Glutamatergic neuron (in vitro differentiated cells): ENCODE measurements at regions not wholly inside any gene's neighbourhood (a gene's known extent, or its start where the extent isn't known, plus 50 kb on each side); places are given as distances from the start of the nearest gene placed in this dataset.

ENCODE experiments used
- DNase-seq: peaks from one replicate; pipeline ENCODE4 v3.0.0; 2022
- H3K27ac Mint-ChIP-seq: one replicate; pipeline ENCODE4 v1.8.0; 2020; ENCODE audit warnings: mild to moderate bottlenecking, mixed read lengths, inconsistent platforms; ENCODE audit not compliant: unreplicated experiment
- H3K27me3 Mint-ChIP-seq: one replicate; pipeline ENCODE4 v1.8.0; 2020; ENCODE audit warnings: mild to moderate bottlenecking, moderate library complexity, mixed read lengths, inconsistent platforms; ENCODE audit not compliant: unreplicated experiment
- H3K36me3 Mint-ChIP-seq: one replicate; pipeline ENCODE4 v1.8.0; 2020; ENCODE audit warnings: mild to moderate bottlenecking, mixed read lengths, inconsistent platforms; ENCODE audit not compliant: unreplicated experiment
- H3K4me1 Mint-ChIP-seq: one replicate; pipeline ENCODE4 v1.8.0; 2020; ENCODE audit warnings: mild to moderate bottlenecking, low read depth, mixed read lengths, inconsistent platforms; ENCODE audit not compliant: unreplicated experiment
- H3K4me3 Mint-ChIP-seq: one replicate; pipeline ENCODE4 v1.8.0; 2020; ENCODE audit warnings: mild to moderate bottlenecking, mixed read lengths, inconsistent platforms; ENCODE audit not compliant: unreplicated experiment
- H3K9me3 Mint-ChIP-seq: one replicate; pipeline ENCODE4 v1.8.0; 2020; ENCODE audit warnings: mild to moderate bottlenecking, moderate library complexity, mixed read lengths, inconsistent platforms; ENCODE audit not compliant: unreplicated experiment
- TF ChIP-seq, protein P1 (sequence below): fragments of 200-600 bp; sonication (generic); IDR thresholded peaks from one replicate; pipeline ENCODE4 v1.5.0; 2021; ENCODE audit not compliant: partially characterized antibody, unreplicated experiment

DNA sequence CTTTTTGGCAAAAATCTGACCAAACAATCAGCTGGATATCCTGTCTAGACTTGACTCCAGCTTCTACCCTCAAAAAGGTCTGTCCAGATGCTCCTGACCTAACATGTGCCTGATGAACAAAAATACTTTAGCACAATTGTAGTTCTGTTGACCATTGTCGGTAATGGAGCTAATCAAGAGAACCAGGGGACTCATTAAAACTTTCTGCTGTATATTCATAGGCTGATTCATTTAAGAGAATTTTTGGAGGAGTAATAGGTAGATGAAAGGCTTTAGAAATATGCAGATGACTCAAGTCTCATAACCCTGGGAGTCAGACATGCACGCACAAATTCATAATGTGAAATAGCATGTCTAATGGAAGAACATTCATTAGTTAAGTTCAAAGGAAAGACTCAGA, 514.2 kb downstream of the TXNL1 start:
- TF ChIP-seq, protein P1, sequence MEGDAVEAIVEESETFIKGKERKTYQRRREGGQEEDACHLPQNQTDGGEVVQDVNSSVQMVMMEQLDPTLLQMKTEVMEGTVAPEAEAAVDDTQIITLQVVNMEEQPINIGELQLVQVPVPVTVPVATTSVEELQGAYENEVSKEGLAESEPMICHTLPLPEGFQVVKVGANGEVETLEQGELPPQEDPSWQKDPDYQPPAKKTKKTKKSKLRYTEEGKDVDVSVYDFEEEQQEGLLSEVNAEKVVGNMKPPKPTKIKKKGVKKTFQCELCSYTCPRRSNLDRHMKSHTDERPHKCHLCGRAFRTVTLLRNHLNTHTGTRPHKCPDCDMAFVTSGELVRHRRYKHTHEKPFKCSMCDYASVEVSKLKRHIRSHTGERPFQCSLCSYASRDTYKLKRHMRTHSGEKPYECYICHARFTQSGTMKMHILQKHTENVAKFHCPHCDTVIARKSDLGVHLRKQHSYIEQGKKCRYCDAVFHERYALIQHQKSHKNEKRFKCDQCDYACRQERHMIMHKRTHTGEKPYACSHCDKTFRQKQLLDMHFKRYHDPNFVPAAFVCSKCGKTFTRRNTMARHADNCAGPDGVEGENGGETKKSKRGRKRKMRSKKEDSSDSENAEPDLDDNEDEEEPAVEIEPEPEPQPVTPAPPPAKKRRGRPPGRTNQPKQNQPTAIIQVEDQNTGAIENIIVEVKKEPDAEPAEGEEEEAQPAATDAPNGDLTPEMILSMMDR: no peak
- no peak overlapping the region for H3K27ac Mint-ChIP-seq
- H3K36me3 Mint-ChIP-seq: no peaks in the 10 kb centered on the region
- peaks cover 3% of the 10 kb centered on the region for H3K27me3 Mint-ChIP-seq
- no peak for DNase-seq
- H3K9me3 Mint-ChIP-seq: no peaks in the 10 kb centered on the region
- H3K4me1 Mint-ChIP-seq: no peaks in the 10 kb centered on the region
- no peak overlapping the region for H3K4me3 Mint-ChIP-seq

DNA sequence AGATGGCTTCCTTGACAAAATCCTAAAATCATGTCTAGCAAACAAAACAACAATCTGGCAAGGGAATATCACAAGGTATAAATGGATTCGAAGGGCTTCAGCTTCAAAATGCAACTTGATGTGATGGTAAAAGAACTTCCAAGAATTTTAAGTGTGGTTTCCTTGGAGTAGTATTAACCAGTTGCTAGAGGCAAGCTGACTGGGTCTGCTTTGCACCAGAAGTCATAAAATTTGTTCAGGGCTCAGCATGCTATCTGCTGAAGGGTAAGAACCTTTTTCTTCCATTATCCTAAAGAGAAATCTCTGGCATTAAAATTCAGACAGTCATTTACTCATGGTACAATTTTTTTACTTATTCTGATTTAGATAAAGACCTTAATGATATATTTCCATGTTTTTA, 516.7 kb downstream of the TXNL1 start:
- DNase-seq: no peak
- Mint-ChIP-seq H3K27ac (no peak overlapping the region), H3K4me3 (no peak overlapping the region), H3K36me3 (no peaks in the 10 kb centered on the region), H3K27me3 (peaks cover 3% of the 10 kb centered on the region), H3K4me1 (no peaks in the 10 kb centered on the region), H3K9me3 (no peaks in the 10 kb centered on the region)
- TF ChIP-seq, protein P1: no peak

DNA sequence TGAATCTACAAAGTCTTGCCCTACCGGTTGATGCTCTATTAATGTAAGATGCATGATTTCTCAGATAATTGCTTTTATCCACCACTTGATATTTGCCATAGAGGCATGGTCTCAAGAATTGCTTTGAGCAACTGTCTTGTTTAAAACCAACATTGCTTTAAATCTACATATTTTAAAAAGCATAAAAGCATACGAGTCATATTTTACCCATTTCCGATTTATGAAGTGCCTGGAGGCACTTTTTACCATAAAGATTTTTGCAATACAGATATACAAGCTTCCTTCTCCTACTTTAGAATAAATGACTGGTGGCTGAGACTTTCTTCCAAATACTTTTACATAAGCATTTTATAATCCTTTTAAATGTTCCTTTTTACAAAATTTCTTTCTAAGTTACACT, 517.6 kb downstream of the TXNL1 start:
- no peak for DNase-seq
- no peak overlapping the region for H3K4me3 Mint-ChIP-seq
- H3K9me3 Mint-ChIP-seq: no peaks in the 10 kb centered on the region
- H3K36me3 Mint-ChIP-seq: no peaks in the 10 kb centered on the region
- no peak overlapping the region for H3K27ac Mint-ChIP-seq
- H3K4me1 Mint-ChIP-seq: no peaks in the 10 kb centered on the region
- TF ChIP-seq, protein P1: no peak
- H3K27me3 Mint-ChIP-seq: peaks cover 3% of the 10 kb centered on the region

DNA sequence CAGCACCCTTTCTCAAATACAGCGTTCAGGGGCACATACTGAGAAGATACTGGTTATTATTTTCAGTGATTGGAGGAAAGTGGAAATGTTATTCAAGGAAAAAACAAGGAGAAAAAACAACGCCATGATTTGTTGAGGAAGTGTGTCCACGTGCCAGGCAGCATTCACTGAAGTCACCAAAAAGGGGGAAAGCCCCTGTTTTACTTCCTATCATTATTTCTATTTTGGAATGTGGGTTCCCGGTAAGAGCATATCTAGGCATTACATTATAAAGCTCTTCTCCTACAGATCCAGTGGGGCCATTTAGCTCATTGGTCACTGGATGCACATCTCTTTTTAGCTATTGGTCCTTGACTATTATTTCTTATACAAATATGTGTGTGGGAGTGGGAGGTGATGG, 518.7 kb downstream of the TXNL1 start:
- Mint-ChIP-seq H3K27me3 (no peaks in the 10 kb centered on the region), H3K4me3 (no peak overlapping the region), H3K27ac (no peak overlapping the region), H3K36me3 (no peaks in the 10 kb centered on the region), H3K9me3 (no peaks in the 10 kb centered on the region), H3K4me1 (peaks cover 4% of the 10 kb centered on the region)
- TF ChIP-seq, protein P1: no peak
- DNase-seq: no peak

DNA sequence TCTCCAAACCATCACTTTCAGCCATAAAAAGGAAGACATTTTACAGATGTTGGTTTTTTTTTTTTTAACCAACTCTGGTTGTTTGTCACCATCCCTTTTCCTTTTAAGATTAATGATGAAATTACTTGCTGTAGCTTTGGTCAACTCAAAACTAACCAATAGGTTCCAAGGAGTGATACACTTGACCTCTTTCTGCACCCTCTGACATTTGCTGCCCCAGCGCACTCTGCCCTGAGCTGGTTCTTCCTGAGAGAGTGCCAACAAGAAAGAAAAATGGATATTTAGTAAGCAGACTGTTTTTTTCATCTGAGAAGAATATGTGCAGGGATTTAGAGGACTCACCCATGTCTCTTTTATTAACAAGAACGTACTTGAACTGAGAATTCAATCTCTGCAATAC, 520.0 kb downstream of the TXNL1 start:
- Mint-ChIP-seq H3K36me3 (no peaks in the 10 kb centered on the region), H3K27ac (no peak overlapping the region), H3K9me3 (no peaks in the 10 kb centered on the region), H3K27me3 (no peaks in the 10 kb centered on the region), H3K4me3 (no peak overlapping the region), H3K4me1 (peaks cover 4% of the 10 kb centered on the region)
- TF ChIP-seq, protein P1: no peak
- DNase-seq: no peak
